ENCODE measurements at regions not wholly inside any gene's neighbourhood (a gene's known extent, or its start where the extent isn't known, plus 50 kb on each side); places are given as distances from the start of the nearest gene placed in this dataset.

DNA sequence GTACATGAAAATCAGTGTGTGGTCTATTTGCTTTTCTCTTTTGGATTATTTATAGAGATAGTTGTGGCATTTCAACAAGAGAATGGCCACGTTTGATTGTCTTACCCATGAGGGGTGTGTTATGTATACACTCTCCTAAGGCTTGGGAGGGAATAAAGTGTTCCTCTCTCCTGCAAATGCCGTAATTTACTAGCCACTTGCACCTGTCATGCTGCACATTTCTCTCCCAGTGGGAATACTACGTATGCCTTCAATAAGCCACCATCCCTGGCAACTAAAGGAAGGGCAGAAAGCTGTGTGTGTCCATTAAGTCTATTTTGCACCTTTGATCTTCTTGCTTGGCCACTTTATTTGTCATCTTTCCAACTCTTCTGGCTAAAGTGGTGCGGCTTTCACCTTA is 541.2 kb downstream of the QKI start:
- H4K20me1 ChIP-seq (ENCODE audit: insufficient read depth) = no peaks in the 10 kb centered on the region
- no peak overlapping the region for H2AFZ ChIP-seq (ENCODE audit: low read depth)
- no peaks in the 10 kb centered on the region for H3K36me3 ChIP-seq (ENCODE audit: insufficient read depth)
- TF ChIP-seq, protein P1, sequence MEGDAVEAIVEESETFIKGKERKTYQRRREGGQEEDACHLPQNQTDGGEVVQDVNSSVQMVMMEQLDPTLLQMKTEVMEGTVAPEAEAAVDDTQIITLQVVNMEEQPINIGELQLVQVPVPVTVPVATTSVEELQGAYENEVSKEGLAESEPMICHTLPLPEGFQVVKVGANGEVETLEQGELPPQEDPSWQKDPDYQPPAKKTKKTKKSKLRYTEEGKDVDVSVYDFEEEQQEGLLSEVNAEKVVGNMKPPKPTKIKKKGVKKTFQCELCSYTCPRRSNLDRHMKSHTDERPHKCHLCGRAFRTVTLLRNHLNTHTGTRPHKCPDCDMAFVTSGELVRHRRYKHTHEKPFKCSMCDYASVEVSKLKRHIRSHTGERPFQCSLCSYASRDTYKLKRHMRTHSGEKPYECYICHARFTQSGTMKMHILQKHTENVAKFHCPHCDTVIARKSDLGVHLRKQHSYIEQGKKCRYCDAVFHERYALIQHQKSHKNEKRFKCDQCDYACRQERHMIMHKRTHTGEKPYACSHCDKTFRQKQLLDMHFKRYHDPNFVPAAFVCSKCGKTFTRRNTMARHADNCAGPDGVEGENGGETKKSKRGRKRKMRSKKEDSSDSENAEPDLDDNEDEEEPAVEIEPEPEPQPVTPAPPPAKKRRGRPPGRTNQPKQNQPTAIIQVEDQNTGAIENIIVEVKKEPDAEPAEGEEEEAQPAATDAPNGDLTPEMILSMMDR (conservative IDR thresholded peaks at IDR 0.05; ENCODE audit: low read depth, low read length) = no peak
- H3K4me1 ChIP-seq (ENCODE audit: low read depth, poor library complexity, severe bottlenecking) = no peaks in the 10 kb centered on the region
- no peak overlapping the region for H3K9ac ChIP-seq
- H3K4me3 ChIP-seq (IDR thresholded peaks at IDR 0.05; ENCODE audit: insufficient read depth, low read depth, low read length) = no peak overlapping the region
- H3K79me2 ChIP-seq (ENCODE audit: insufficient read depth, low read depth) = no peaks in the 10 kb centered on the region
- no peaks in the 10 kb centered on the region for H3K27me3 ChIP-seq (ENCODE audit: insufficient read depth, low read depth)
- H3K4me2 ChIP-seq = no peak overlapping the region
- no peak overlapping the region for H3K27ac ChIP-seq

DNA sequence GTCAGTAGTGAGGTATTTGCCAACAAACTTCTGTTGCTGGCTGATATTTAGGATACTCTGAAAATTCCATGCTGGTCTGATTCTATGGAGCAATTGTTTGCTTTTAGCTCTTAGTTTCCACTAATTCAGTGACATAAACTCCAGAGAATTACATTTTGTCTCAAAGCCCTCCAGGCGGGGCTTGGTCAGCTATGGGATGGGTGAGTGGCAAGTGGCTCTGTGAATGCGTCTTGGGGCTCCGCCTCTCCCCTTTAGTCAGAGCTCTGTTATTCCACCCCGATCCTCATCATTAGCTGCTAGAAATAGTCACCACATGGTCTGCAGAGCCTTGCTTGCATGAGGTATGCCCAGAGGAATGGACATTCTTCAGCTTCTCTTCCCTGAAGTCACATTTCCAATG is 540.6 kb downstream of the QKI start:
- H2AFZ ChIP-seq (ENCODE audit: low read depth) = no peak overlapping the region
- H4K20me1 ChIP-seq (ENCODE audit: insufficient read depth) = no peaks in the 10 kb centered on the region
- no peaks in the 10 kb centered on the region for H3K27me3 ChIP-seq (ENCODE audit: insufficient read depth, low read depth)
- H3K36me3 ChIP-seq (ENCODE audit: insufficient read depth) = no peaks in the 10 kb centered on the region
- no peak overlapping the region for H3K9ac ChIP-seq
- H3K27ac ChIP-seq = no peak overlapping the region
- H3K4me3 ChIP-seq (IDR thresholded peaks at IDR 0.05; ENCODE audit: insufficient read depth, low read depth, low read length) = no peak overlapping the region
- TF ChIP-seq, protein P1 (conservative IDR thresholded peaks at IDR 0.05; ENCODE audit: low read depth, low read length) = no peak
- H3K79me2 ChIP-seq (ENCODE audit: insufficient read depth, low read depth) = no peaks in the 10 kb centered on the region
- H3K4me1 ChIP-seq (ENCODE audit: low read depth, poor library complexity, severe bottlenecking) = no peaks in the 10 kb centered on the region
- no peak overlapping the region for H3K4me2 ChIP-seq

DNA sequence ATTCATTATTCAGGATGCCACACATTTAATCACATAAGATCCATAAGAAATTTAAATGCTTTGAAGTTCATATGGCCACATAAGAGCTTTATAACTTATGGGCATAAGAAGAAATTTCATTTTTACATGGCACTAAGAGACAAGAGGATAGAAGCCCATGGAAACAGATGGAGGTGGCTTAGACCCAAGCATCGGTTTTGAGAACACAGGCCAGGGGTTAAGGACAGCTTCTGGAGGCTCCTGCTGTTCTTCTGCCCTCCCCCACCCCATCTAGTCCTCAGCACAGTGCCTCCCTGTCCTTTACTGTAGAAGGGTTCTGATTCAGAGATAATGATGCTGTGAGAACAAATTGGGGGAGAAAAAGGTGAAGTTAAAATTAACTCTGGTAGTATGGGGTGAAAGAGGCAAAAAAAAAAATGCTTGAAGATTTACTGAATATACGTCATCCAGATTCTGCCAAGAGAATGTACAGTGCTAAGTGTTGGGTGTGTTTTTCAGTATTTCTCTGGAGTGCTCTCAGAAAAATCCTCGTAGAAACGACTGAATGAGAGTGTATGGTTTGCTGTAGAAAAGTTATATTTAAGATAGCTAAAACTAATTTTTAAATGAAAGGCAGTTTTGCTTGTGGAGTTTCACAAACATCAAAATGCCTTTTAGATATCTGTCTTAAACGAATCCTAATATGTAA is 539.7 kb downstream of the QKI start:
- TF ChIP-seq, protein P1 (conservative IDR thresholded peaks at IDR 0.05; ENCODE audit: low read depth, low read length) = no peak
- Histone ChIP-seq H4K20me1 (ENCODE audit: insufficient read depth) (no peaks in the 10 kb centered on the region), H2AFZ (ENCODE audit: low read depth) (no peak overlapping the region), H3K4me1 (ENCODE audit: low read depth, poor library complexity, severe bottlenecking) (no peaks in the 10 kb centered on the region), H3K27ac (no peak overlapping the region), H3K9ac (no peak overlapping the region), H3K27me3 (ENCODE audit: insufficient read depth, low read depth) (no peaks in the 10 kb centered on the region), H3K4me3 (IDR thresholded peaks at IDR 0.05; ENCODE audit: insufficient read depth, low read depth, low read length) (no peak overlapping the region), H3K79me2 (ENCODE audit: insufficient read depth, low read depth) (no peaks in the 10 kb centered on the region), H3K4me2 (no peak overlapping the region), H3K36me3 (ENCODE audit: insufficient read depth) (no peaks in the 10 kb centered on the region)

DNA sequence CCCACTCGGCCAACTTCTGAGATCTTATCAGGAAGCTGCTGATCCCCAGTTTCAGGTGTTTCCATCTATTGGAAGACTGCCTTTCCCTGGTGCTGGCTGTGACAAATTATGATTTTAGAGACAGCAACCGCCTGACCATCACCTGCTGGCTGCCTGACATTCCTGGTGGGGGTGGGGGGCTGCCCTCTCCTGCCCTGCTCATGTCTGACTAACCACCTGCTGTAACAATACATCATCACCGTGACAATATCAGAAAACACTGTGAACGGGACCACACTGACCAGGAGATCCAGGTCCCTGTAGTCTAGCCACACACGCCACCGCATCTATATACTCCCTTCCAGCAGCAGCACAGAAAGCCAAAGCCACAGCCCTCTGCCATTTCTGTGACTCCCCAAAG is 537.5 kb downstream of the QKI start:
- Histone ChIP-seq H3K4me3 (IDR thresholded peaks at IDR 0.05; ENCODE audit: insufficient read depth, low read depth, low read length) (no peak overlapping the region), H2AFZ (ENCODE audit: low read depth) (no peak overlapping the region), H3K4me2 (no peak overlapping the region), H3K27ac (no peak overlapping the region), H3K79me2 (ENCODE audit: insufficient read depth, low read depth) (no peaks in the 10 kb centered on the region), H3K27me3 (ENCODE audit: insufficient read depth, low read depth) (no peaks in the 10 kb centered on the region), H3K9ac (no peak overlapping the region), H4K20me1 (ENCODE audit: insufficient read depth) (no peaks in the 10 kb centered on the region), H3K4me1 (ENCODE audit: low read depth, poor library complexity, severe bottlenecking) (no peaks in the 10 kb centered on the region), H3K36me3 (ENCODE audit: insufficient read depth) (no peaks in the 10 kb centered on the region)
- TF ChIP-seq, protein P1 (conservative IDR thresholded peaks at IDR 0.05; ENCODE audit: low read depth, low read length) = no peak
